T-cell (primary cell): ENCODE measurements at regions not wholly inside any gene's neighbourhood (a gene's known extent, or its start where the extent isn't known, plus 50 kb on each side); places are given as distances from the start of the nearest gene placed in this dataset.

Source experiments
- ATAC-seq, 4 experiments: fragments of 200-7000 bp in 3 of 4; fragments of 150-1000 bp in 1 of 4; cut with Tn5 transposase; replicated peaks in 1 of 4; 1 replicate in 3 of 4; 2 replicates in 1 of 4; pipeline ENCODE4 v1.10.0; 2021; ENCODE audit warnings: moderate library complexity in 3 of 4, mild to moderate bottlenecking in 2 of 4, moderate number of reproducible peaks in 1 of 4
- CTCF ChIA-PET, 2 donors: fragments of 300-600 bp; sonication (Branson Sonifier 250); formaldehyde crosslinking; loops; one replicate each; lab custom pipeline; 2022; ENCODE audit warnings: antibody characterized with exemption in 2 of 2; lab: Charles Lee
- POLR2A ChIA-PET, 2 donors: fragments of 300-600 bp; sonication (Branson Sonifier 250); formaldehyde crosslinking; loops; one replicate each; lab custom pipeline; 2022; ENCODE audit warnings: antibody characterized with exemption in 2 of 2; lab: Charles Lee
- DNase-seq, 35 experiments: peaks; one replicate each; pipeline versions ENCODE4 v3.0.0 to v3.0.0-alpha.2; 2013 to 2023
- H3K27ac ChIP-seq: one replicate; pipeline ENCODE4 v1.5.1; 2013; ENCODE audit warnings: low read length
- H3K27me3 ChIP-seq, 2 experiments: replicated peaks in 1 of 2; 1 replicate in 1 of 2; 2 replicates in 1 of 2; pipeline versions ENCODE4 v1.6.1 to v1.7.0; 2013; ENCODE audit warnings: low read length in 1 of 2, mixed read lengths in 1 of 2; ENCODE audit not compliant: control insufficient read depth in 2 of 2, insufficient read depth in 2 of 2; ENCODE audit errors: extremely low read depth in 1 of 2
- H3K36me3 ChIP-seq, 2 donors: 1 replicate in 1 of 2; 2 replicates in 1 of 2; pipeline versions ENCODE4 v1.6.1 to v1.7.0; 2013; ENCODE audit warnings: low read length in 1 of 2; ENCODE audit not compliant: control insufficient read depth in 2 of 2, insufficient read depth in 1 of 2; ENCODE audit errors: extremely low read depth in 1 of 2
- H3K4me1 ChIP-seq, 2 experiments: 1 replicate in 1 of 2; 2 replicates in 1 of 2; pipeline versions ENCODE4 v1.6.1 to v1.7.0; 2013; ENCODE audit warnings: low read length in 2 of 2, mixed read lengths in 1 of 2; ENCODE audit not compliant: insufficient read depth in 2 of 2, control insufficient read depth in 1 of 2; ENCODE audit errors: extremely low read depth in 1 of 2
- H3K4me3 ChIP-seq, 2 donors: 1 replicate in 1 of 2; 2 replicates in 1 of 2; pipeline versions ENCODE4 v1.5.1 to v1.7.0; 2013; ENCODE audit warnings: mild to moderate bottlenecking in 2 of 2, low read length in 1 of 2, moderate library complexity in 1 of 2; ENCODE audit not compliant: control insufficient read depth in 1 of 2; ENCODE audit errors: extremely low read depth in 1 of 2
- H3K9me3 ChIP-seq: 2 replicates; pipeline ENCODE4 v1.7.0; 2013
- H3K27ac Mint-ChIP-seq, 2 donors: one replicate each; pipeline ENCODE4 v1.8.0; 2020 to 2021; ENCODE audit warnings: mild to moderate bottlenecking in 2 of 2, mixed read lengths in 2 of 2
- H3K27me3 Mint-ChIP-seq, 2 donors: one replicate each; pipeline ENCODE4 v1.8.0; 2021 to 2022; ENCODE audit warnings: mixed read lengths in 2 of 2
- H3K36me3 Mint-ChIP-seq: one replicate; pipeline ENCODE4 v1.8.0; 2021; ENCODE audit warnings: mixed read lengths
- H3K4me1 Mint-ChIP-seq, 3 donors: one replicate each; pipeline ENCODE4 v1.8.0; 2020 to 2022; ENCODE audit warnings: mixed read lengths in 3 of 3, mild to moderate bottlenecking in 1 of 3
- H3K4me3 Mint-ChIP-seq, 3 donors: one replicate each; pipeline ENCODE4 v1.8.0; 2020 to 2022; ENCODE audit warnings: mild to moderate bottlenecking in 3 of 3, mixed read lengths in 3 of 3, moderate library complexity in 3 of 3
- H3K9me3 Mint-ChIP-seq, 3 donors: one replicate each; pipeline ENCODE4 v1.8.0; 2020 to 2022; ENCODE audit warnings: mixed read lengths in 3 of 3
- WGBS: methylation state at CpG from one replicate; pipeline ENCODE4 v1.1.5; 2013; ENCODE audit warnings: missing lambda C conversion rate; ENCODE audit not compliant: insufficient coverage; 5-methylcytosine and 5-hydroxymethylcytosine counted together

DNA sequence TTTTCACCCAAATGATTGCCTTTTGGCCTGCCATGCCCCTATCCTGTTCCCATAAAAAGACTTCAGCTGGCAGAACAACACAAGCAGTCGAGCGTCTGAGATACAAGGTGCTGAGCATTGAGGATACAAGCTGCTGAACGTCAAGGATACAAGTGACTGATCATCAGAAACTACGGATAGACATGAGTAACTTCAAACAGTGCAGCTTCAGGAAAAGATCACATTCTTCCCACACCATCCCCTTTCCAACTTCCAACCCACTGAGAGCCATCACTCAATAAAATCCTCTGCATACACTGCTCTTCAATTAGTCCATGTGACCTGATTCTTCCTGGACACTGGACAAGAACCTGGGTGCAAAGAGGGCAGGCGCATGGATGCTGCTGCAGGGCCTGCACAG lies 1198.9 kb downstream of the ROBO2 start:
- Mint-ChIP-seq H3K27ac (no peak overlapping the region), H3K36me3 (no peaks in the 10 kb centered on the region), H3K9me3 (peaks cover 12 to 43% (median 27%) of the 10 kb centered on the region in 3 donors), H3K27me3 (no peaks in the 10 kb centered on the region), H3K4me1 (no peaks in the 10 kb centered on the region), H3K4me3 (no peak overlapping the region)
- WGBS: 84% methylated on average over 5 of the region's 5 CpGs
- Histone ChIP-seq H3K9me3 (no peaks in the 10 kb centered on the region), H3K27me3 (no peaks in the 10 kb centered on the region), H3K36me3 (no peaks in the 10 kb centered on the region), H3K4me1 (no peaks in the 10 kb centered on the region), H3K4me3 (no peak overlapping the region), H3K27ac (no peak overlapping the region)
- ATAC-seq: no peak
- ChIA-PET CTCF (no interaction called here), POLR2A (no interaction called here)
- no peak for DNase-seq

DNA sequence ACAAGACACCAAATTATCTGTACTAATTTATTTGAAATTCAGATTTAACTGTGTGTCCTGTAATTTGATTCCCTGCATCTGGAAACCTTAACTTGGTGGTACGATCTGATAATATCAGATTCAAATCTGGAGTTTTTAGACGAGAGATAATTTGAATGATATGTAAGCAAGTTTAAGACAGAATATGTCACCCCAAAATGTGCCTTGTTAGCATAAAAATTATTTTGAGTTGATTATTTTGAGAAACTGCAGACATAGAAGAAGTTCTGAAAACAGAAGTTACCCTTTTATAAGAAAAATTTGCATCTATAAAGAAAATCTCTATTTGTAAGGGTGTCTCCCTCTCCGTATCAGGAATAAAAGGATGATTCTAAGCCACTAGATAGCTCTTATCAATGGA lies 1202.8 kb downstream of the ROBO2 start:
- no peaks in the 10 kb centered on the region for H3K36me3 Mint-ChIP-seq
- no peak overlapping the region for H3K27ac Mint-ChIP-seq
- Histone ChIP-seq H3K36me3 (no peaks in the 10 kb centered on the region), H3K9me3 (peaks cover 3% of the 10 kb centered on the region), H3K27ac (no peak overlapping the region), H3K27me3 (no peaks in the 10 kb centered on the region), H3K4me1 (no peaks in the 10 kb centered on the region), H3K4me3 (no peak overlapping the region)
- no peaks in the 10 kb centered on the region for H3K27me3 Mint-ChIP-seq
- H3K9me3 Mint-ChIP-seq: peaks cover 20 to 66% (median 22%) of the 10 kb centered on the region in 3 donors
- H3K4me3 Mint-ChIP-seq: no peak overlapping the region
- WGBS: 71% methylated on average over 1 of the region's 3 CpGs
- CTCF ChIA-PET: no interaction called here
- POLR2A ChIA-PET: no interaction called here
- DNase-seq (no peak), ATAC-seq (no peak)
- H3K4me1 Mint-ChIP-seq: no peaks in the 10 kb centered on the region

- no peak overlapping the region for H3K4me3 ChIP-seq
- WGBS: 100% methylated on average over 1 of the region's 2 CpGs
- peaks cover 3% of the 10 kb centered on the region for H3K9me3 ChIP-seq
- H3K4me3 Mint-ChIP-seq: no peak overlapping the region
- no peak overlapping the region for H3K27ac ChIP-seq
- ChIA-PET CTCF (no interaction called here), POLR2A (no interaction called here)
- ATAC-seq (no peak), DNase-seq (no peak)
- no peaks in the 10 kb centered on the region for H3K36me3 Mint-ChIP-seq
- peaks cover 17 to 63% (median 20%) of the 10 kb centered on the region in 3 donors for H3K9me3 Mint-ChIP-seq
- no peaks in the 10 kb centered on the region for H3K27me3 Mint-ChIP-seq
- no peaks in the 10 kb centered on the region for H3K4me1 Mint-ChIP-seq
- no peak overlapping the region for H3K27ac Mint-ChIP-seq
- no peaks in the 10 kb centered on the region for H3K36me3 ChIP-seq
- no peaks in the 10 kb centered on the region for H3K4me1 ChIP-seq
- H3K27me3 ChIP-seq: no peaks in the 10 kb centered on the region
These were observed 1204.2 kb downstream of the ROBO2 start for GRCh38 chr3:78244136-78244535.

DNA sequence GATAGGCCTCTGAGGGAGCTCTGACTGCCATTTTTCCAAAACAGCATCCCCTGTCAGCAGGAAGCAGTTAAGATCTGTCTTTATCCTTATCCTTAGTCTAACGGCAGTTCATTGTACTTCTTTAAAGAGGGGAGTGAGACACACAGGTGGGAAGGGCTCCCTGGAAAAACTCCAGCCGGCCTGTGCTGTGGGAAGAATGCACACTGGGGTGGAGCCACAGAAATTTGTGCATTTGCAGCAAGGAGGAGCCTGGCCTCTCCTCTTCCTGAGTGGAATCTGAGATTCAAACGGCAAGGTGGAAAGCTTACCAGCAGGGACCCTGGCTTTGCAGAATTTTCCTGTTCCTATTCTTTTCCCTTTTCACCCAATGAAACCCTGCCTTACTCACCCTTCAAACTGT lies 1209.4 kb downstream of the ROBO2 start:
- WGBS: 86% methylated on average over 2 of the region's 3 CpGs
- Mint-ChIP-seq H3K36me3 (no peaks in the 10 kb centered on the region), H3K27ac (no peak overlapping the region), H3K9me3 (peaks cover 0 to 21% (median 14%) of the 10 kb centered on the region in 3 donors), H3K4me1 (no peaks in the 10 kb centered on the region), H3K27me3 (no peaks in the 10 kb centered on the region), H3K4me3 (no peak overlapping the region)
- Histone ChIP-seq H3K36me3 (no peaks in the 10 kb centered on the region), H3K9me3 (peaks cover 3% of the 10 kb centered on the region), H3K4me3 (no peak overlapping the region), H3K27me3 (no peaks in the 10 kb centered on the region), H3K4me1 (no peaks in the 10 kb centered on the region), H3K27ac (no peak overlapping the region)
- ATAC-seq (no peak), DNase-seq (no peak)
- CTCF ChIA-PET: no interaction called here
- POLR2A ChIA-PET: no interaction called here

DNA sequence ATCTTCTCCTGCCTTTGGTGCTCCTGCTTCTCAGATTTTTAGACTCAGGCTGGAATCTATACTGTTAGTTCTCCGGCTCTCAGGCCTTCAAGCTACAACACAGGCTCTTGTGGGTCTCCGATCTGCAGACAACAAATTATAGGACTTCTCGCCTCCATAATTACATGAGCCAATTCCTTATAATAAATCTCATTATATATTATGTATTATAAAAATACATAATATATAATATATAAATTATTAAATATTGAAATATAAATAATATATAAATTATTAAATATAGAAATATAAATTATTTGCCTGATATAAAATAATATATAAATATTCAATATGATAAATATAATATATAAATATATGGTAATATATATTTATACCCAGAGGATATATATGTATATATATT lies 1214.0 kb downstream of the ROBO2 start:
- CTCF ChIA-PET: no interaction called here
- ATAC-seq: no peak

GRCh38 chr3:78255403-78255802 lies 1215.5 kb downstream of the ROBO2 start:
- H3K36me3 ChIP-seq: no peaks in the 10 kb centered on the region
- H3K4me3 ChIP-seq: no peak overlapping the region
- no peak overlapping the region for H3K27ac ChIP-seq
- DNase-seq (no peak), ATAC-seq (no peak)
- no peaks in the 10 kb centered on the region for H3K36me3 Mint-ChIP-seq
- POLR2A ChIA-PET: interaction anchor here in 1 of 2 donors (0.7 kb wide), 1 partner anchor 1592 kb away, joined by 5 read pairs; no protein-coding TSS in a partner anchor
- no peaks in the 10 kb centered on the region for H3K4me1 Mint-ChIP-seq
- peaks cover 9 to 19% (median 12%) of the 10 kb centered on the region in 3 donors for H3K9me3 Mint-ChIP-seq
- no peak overlapping the region for H3K4me3 Mint-ChIP-seq
- no peaks in the 10 kb centered on the region for H3K27me3 ChIP-seq
- no peak overlapping the region for H3K27ac Mint-ChIP-seq
- CTCF ChIA-PET: no interaction called here
- no CpG with 5 or more reads among the region's 1 CpG for WGBS
- H3K4me1 ChIP-seq: no peaks in the 10 kb centered on the region
- no peaks in the 10 kb centered on the region for H3K9me3 ChIP-seq
- H3K27me3 Mint-ChIP-seq: no peaks in the 10 kb centered on the region

More for the DNA sequence above, 1214.0 kb downstream of the ROBO2 start:
- Mint-ChIP-seq H3K36me3 (no peaks in the 10 kb centered on the region), H3K27ac (no peak overlapping the region), H3K9me3 (peaks cover 6 to 10% (median 9%) of the 10 kb centered on the region in 3 donors), H3K27me3 (no peaks in the 10 kb centered on the region), H3K4me3 (no peak overlapping the region), H3K4me1 (no peaks in the 10 kb centered on the region)
- no peaks in the 10 kb centered on the region for H3K9me3 ChIP-seq
- no peak overlapping the region for H3K4me3 ChIP-seq
- H3K27ac ChIP-seq: no peak overlapping the region
- no peaks in the 10 kb centered on the region for H3K4me1 ChIP-seq
- no peaks in the 10 kb centered on the region for H3K36me3 ChIP-seq
- H3K27me3 ChIP-seq: no peaks in the 10 kb centered on the region
- DNase-seq: no peak
- POLR2A ChIA-PET: no interaction called here
- no CpG with 5 or more reads among the region's 3 CpGs for WGBS

DNA sequence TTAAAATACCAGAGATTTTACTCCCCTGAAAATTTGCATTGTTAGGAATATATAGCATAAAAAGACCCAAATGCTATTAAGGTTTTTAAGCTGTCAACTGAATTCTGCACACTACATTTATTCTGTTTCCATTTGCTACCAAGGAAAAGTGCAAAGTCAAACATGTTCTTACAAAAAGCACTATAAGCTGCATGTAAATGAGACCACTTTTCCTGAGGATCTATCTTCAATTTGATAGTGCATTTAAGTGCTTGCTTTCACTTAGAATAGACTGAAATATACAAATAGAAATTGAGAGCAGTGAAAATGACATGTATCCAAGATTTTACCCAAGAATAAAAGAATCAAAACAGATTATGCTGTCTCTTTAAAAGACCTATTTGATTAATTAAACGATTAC lies 1216.2 kb downstream of the ROBO2 start:
- CTCF ChIA-PET: no interaction called here
- Histone ChIP-seq H3K27ac (no peak overlapping the region), H3K27me3 (no peaks in the 10 kb centered on the region), H3K4me1 (no peaks in the 10 kb centered on the region), H3K36me3 (no peaks in the 10 kb centered on the region), H3K4me3 (no peak overlapping the region), H3K9me3 (no peaks in the 10 kb centered on the region)
- POLR2A ChIA-PET: no interaction called here
- H3K4me3 Mint-ChIP-seq: no peak overlapping the region
- ATAC-seq (no peak), DNase-seq (no peak)
- no CpG with 5 or more reads among the region's 1 CpG for WGBS
- H3K27me3 Mint-ChIP-seq: no peaks in the 10 kb centered on the region
- peaks cover 9 to 21% (median 10%) of the 10 kb centered on the region in 3 donors for H3K9me3 Mint-ChIP-seq
- no peaks in the 10 kb centered on the region for H3K36me3 Mint-ChIP-seq
- no peak overlapping the region for H3K27ac Mint-ChIP-seq
- H3K4me1 Mint-ChIP-seq: no peaks in the 10 kb centered on the region
